Stimulated activated CD4-positive, alpha-beta T cell treated with anti-CD3 and anti-CD28 coated beads, TNF-alpha, amount 100 ng/mL, for 24 hours (primary cell): ENCODE measurements at regions not wholly inside any gene's neighbourhood (a gene's known extent, or its start where the extent isn't known, plus 50 kb on each side); places are given as distances from the start of the nearest gene placed in this dataset.
"Not testable (repeated sequence)": the region's sequence is repeated elsewhere in the genome, so short reads cannot be mapped to it uniquely, and the experiment has no call there.

Experiments used
- DNase-seq, 3 experiments: peaks; one replicate each; pipeline ENCODE4 v3.0.0-alpha.2; 2020; ENCODE audit warnings: low read depth in 3 of 3

DNA sequence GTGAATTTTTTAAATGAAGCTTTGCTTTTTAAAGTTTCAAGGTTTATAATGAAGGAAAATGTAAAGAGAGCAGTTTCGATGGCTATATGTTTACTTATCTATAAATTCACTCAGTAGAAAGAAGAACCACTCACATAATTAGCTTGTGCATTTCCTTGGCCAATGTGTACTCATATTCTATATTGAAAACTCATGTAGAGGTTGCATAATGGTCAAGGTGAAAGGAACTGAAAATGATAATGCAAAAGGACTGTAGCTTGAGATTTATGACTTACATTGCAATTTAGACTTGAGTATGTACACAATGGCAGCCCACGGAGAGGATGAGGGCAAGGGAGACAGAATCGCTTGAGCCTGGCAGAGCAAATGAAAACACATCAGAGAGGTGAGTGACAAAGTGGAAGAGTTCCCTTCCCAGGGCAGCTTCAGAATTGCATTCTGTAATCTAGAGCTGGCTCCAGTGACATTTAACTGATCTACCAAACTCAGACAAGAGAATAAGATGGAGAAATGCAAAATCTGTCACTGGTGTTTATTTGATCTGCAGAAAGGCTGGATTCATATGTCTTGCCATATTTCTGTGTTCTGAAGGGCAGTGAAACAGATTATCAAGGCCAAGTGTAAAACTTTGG lies 191.8 kb downstream of the TMEM200A start:
- DNase-seq, result no peak

DNA sequence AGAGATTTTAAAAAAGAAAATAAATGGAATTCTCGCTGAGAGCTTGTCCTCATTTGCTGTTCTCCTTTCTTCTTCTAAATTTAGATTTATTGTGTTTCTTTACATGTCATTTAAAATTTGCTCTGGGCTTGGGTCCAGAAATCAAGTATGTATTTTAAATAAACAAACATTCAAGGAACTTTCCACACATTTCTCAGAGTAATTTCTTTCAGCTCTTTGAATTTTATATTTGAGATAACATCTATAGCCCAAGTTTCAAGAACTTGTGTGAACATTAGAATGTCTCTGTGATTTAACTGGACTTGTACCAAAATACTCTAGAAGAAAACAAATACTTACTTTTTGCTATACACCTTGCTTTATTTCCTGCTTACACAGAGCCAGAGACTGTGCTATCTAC lies 192.3 kb downstream of the TMEM200A start:
- DNase-seq, result no peak

DNA sequence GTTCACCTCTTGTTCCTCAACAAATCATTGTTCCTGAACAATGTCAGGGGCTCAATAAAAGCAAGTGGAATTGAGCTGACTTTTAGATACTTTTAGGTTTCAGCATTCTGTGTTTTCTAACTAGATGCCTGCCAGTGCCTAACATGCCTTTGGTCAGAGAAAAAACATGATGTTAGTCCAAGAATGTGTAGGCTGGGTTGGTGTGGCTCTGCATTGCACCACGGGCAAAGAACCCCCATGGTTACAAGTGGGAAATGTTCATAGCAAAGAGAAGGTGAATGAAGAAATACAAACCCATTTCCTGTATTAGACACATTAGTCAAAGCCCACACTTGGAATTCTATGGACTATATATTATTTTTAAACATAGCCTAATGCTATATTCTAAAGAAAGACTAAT lies 193.3 kb downstream of the TMEM200A start:
- no peak for DNase-seq

DNA sequence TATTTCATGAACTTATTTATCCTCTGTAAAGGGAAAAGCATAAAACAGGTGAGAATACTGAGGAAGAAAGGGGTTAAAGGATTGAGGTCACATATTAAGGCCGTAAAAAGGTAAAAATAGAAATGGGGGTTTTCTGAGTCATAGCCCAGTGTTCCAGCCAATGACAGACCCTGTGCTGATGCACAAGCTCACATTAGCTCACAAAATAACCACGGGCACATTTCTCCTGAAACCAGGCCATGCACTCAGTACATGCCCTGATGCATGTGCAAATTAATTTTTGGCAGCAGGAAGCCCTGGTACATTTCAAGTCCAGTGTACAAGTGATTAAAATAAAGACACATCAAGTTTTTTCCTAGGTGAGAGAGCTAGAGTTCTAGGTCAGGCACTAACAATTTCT lies 194.4 kb downstream of the TMEM200A start:
- DNase-seq, result no peak

DNA sequence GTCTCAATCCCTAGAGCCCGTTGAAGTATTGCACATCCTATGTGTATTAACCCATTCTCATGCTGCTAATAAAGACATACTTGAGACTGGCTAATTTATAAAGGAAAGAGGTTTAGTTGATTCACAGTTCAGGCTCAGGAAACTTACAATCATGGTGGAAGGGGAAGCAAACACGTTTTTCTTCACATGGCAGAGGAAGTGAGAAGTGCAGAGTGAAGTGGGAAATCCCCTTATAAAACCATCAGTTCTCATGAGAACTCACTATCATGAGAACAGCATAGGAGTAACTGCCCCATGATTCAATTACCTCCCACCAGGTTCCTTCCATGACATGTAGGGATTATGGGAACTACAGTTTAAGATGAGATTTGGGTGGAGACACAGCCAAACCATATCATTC lies 195.3 kb downstream of the TMEM200A start:
- DNase-seq, result not testable (repeated sequence)

DNA sequence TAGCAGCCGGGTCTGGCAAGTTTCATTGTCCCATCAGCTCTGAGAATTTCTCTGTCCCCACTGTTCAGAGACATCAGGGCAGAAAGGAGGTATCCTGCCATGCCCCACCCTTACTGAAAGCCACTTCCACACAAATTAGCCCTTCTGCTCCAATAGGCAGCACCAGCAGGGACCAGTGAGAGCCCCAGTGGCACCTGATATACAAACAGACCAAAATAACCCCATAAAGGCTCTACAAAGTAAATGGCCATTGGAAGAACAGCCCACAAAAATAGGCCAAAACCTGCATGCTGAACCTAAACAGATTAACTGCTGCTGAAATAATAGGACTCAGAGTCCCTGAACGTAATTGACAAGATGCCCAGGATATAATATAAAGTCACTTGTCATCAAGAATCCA lies 199.9 kb downstream of the TMEM200A start:
- no peak for DNase-seq

DNA sequence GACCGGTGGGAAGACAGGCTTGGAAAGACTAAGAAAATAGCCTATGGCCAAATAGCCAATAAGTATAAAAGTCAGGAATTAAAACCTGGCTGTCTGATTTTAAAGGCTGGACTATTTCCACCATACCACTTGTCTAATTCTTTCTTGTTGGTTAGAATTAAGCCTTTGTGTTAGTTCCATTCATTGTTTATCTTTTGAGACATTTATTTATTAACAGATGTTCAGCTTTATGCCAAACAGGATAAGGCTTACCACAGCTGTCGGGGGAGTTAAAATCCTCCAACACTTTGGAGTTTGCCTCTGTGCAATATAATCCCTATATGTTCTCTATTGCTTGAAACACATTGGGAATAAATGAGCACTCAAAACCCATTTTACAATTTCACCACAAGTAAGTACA lies 208.3 kb downstream of the TMEM200A start:
- no peak for DNase-seq

DNA sequence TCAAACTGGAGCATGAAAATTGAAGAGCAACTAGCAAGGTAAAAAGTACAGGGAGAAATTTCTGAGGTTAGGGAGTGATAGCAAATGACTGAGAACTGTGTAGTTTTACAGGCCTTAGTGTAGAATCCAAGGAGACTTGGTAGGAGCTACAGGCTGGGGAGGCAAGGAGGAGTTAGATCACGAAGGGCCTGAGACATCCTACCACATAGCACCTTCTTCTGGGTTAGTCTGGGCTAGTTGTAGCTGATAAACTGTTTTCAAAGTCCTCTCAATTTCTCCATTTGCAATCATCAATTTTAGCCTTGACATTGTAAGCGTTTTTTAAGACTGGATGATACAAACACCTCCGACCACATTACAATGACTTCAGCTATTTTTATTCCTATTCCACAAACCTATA lies 209.7 kb downstream of the TMEM200A start:
- DNase-seq, result no peak

DNA sequence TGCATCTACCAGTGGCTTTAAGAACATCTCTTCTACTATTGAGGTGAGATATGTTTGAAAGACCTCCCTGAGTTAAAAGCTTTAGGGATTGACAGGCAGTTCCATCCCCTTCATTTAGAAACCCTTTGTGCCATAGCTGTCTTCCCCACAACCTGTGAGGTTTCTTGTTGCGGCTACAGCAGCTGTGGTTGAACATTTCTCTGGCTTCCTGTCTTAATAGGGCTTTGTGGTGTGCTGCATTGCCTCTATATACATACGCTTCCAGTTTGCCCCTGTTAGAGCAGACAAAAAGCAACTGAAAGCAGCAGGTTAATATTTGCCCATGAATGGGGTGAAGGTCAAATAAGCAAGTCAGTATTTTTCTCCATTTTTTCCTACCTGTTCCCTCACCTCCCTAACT lies 210.2 kb downstream of the TMEM200A start:
- DNase-seq, result peak; percentile 3 to 30 (median 12)

DNA sequence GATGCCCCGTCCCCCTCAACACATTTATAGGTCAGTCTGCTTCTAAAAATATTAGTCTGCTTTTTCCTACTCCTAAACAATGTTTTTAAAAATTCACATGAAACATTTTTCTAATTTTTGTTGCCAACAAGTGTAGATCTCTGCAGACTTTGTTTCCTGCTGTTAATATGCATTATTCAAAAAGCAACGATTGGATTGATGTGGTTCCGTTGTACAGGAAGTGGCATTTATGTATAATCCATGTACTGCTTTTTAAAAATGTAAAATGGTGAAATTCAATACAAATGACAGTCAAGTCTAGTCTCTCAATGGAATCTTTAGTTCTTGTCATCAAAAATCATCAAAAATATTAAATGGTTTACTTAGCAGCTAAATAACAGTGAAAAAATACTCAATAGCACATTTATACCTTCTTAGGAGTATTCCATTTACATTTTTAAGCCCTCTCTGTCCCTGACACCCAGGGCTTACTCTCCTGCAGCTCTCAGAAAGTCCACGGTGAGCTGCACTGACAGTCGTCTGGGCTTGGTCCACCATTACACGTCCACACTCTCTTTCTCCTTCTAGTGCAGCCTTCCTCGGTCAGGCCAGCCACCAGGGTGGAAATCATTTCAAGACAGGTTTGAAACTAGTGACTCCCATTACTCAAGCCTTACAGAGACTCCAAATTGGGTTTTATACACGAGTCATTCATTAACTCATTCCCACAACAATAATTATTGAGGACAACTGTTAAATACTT lies 211.5 kb downstream of the TMEM200A start:
- no peak for DNase-seq

DNA sequence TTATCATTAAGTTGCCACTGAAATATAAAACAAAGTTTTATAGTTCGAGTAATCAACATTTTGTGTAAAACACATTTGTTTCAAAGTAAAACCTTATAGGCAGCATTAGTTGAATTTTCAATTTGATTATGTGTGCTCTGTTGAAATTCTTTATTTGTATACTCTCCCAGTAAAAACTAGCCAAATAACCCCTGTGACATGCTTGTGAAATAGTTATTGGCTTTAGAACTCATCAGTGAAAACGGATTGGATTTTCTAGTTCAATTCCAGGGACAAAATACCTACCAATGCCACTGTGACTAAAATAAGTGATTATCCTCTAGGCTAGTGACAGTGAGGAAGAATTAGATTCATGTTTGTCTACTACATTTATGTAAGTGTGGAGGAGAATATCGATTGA lies 212.9 kb downstream of the TMEM200A start:
- DNase-seq, result no peak

DNA sequence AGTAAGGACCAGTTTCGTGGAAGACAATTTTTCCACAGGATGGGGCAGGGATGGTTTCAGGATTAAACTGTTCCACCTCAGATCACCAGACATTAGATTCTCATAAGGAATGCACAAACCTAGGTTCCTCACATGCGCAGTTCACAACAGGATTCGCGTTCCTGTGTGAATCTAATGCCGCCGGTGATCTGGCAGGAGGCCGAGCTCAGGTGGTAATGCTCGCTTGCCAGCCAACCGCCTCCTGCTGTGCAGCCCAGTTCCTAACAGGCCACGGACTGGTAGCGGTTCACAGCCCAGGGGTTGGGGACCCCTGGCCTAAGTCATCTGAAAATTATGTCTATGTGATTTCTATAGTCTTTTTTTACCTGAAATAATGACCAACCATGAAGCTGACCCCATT lies 217.5 kb downstream of the TMEM200A start:
- DNase-seq, result no peak

DNA sequence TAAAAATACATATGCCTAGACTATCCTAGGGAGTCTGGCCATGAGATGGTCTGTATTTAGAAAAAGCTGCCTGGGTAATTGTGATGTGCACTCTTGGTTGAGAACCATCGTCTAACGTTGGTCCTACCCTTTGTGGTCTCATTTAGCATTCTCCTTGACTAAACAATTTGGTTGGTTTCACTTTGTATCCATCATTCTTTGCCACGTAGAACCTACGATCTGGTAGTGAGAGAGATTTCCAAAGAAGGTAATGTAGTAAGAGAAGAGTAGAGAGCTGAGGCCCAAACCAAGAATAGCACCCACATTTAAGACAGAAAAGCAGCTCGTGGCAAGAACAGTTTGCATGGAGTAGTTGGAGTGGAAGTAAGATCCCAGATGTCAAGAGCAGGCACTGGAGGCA lies 219.8 kb downstream of the TMEM200A start:
- no peak for DNase-seq

DNA sequence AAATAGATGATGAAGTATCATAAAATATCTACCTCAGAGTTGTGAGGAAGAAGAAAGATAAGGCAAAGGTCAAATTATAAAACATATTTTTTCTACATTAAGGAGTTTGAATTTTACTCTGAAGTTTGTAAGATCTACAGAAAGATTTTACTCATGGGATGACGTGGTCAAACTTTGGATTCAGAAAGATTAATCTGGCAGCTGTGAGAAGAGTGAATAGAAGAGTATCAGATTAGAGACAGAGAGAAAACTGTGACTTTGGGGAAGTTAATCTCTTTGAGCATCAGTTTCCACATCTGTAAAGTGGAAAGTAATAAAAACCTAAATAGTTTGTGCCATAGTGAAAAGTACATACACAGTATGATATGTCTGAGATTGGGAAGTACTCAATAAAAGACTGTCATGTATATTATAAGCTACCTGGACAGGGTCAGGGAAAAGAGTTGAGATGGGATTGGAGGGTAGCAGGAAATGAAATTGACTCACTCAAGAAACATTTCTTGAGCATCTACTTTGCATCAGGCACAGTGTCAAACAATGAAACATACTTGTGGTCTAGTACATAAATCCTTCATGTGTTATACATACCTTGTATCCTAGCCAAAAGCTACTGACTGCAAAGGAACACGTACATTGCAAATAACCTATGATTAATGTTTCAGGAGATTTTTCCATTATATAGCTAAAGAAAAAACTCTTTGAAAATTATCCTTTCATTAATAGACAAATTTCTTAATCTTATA lies 222.1 kb downstream of the TMEM200A start:
- no peak for DNase-seq

DNA sequence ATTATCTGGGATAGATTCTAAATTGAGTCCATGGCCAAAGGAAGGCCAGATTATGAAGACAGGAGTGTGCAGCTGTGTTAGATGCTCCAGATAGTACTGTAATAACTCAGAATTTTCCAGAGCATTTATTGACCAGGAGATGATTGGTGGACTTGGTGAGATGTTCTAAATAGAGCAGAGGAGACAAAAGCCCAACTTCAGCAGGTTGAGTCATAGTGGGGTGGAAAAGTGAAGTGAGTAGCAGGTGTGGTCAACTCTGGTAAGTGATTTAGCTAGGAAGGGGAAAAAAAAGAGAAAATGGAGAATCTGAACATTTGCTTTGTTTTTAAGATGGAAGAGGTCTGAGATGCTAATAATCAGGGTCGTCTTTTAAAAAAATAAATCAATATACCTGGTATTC lies 227.4 kb downstream of the TMEM200A start:
- DNase-seq, result no peak

DNA sequence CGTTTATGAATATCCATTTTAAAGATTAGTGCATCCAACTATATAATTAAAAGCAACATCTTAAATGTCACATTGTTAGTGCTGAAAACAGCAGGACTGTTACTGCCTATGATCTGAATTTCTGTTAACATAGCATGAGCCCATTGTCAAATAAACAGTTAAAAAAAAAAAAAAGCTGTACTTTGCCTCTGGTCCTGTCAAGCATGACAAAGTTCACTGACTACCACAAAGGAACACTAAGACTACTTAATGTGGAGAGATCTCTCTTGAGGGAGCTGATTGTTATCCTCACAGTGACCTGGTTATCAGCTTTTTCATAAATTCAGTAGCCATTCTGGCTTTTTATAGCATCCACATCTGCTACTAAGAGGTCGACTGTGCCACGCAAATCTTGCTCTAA lies 228.1 kb downstream of the TMEM200A start:
- no peak for DNase-seq

DNA sequence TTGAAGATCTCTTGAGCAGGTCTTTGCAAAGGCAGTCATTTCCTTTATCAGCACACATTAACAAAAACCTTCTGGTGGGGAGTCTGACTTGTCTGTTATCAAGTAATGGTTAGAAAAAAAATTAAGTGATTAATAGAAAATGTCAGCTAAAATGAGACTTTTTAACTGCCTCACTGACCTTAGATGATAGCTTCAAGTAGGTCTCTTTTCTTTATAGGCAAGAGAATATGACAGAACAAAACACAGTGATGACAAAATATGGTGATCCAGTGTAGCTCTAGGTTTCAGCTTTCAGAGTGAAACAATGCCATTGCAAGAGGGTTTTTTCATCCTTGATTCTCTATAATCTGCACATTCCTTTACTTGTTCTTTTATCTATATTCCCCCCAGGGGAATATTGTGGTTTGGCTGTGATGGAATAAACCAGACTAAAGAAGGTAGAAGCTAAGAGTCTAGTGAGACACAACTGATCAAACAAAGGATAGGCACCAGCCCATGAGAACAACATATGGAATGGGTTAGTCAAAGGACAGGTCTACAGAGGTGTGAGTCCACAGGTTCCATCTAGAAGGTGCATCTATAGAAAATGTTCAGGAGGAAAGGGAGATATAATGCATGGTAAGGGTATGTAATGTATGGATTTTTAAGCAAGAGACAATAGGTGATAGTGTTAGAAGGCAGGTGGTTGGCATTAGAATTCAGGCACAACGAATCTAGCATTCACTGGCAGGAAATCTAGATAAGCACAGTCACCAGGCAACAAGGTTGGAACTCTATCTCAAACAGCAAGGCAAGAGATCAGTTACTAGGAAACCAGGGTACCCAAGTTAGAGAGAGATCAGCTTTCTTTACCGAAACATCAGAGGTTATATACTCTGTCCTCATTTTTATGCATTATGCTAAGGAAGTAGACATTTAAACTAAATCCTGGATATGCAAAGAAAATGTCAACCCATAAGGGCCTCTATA lies 228.9 kb upstream of the SMLR1 start:
- DNase-seq, result no peak

DNA sequence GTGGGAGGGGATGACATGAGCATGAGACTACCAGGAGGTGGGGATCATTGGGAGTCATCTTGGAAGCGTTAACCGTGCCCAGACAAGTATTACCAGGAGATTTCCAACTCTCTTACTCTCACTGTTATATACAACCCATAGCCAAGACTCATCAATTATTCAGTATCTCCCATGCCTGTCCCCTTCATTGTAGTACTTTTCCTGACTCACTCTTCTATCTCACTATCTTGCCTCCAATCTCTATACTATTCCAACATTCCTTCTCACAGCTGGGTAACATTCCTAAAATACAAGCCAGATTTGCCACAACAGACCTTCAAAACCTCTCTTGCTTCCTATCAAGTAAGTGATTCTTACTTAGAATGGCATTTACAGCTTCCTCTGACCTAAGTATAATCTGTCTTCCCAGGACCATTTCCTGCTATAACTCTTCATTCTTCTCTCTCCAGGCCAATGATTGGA lies 226.3 kb upstream of the SMLR1 start:
- no peak for DNase-seq

DNA sequence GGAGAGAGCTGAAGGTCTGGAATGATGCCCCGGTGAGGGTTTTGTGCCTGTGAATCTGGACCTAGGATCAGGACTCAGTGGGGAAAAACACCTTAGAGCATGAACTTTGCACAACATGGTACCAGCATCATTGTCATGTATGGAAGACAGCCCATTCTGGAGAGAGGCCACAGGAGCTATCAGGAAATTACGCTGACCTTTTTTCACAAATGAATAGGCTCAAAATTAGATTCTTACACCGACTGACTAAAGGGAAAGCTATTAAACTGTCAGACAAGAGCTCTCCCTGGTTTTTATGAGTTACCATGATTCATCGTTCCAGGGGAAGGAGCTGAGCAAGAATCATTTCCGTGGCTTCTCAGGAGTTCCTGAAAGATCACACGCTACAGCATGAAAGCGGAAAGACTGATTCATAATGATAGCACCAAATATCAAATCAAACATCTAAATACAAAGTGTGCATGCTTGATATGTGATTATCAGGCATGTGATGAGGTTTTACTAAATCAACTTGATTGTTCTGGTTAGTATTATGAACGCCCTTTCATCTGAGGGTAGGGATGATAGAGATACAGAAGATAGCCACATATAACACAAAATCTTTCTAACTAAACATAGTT lies 224.9 kb upstream of the SMLR1 start:
- DNase-seq, result peak in 2 of 3 experiments; percentile 13 to 15

DNA sequence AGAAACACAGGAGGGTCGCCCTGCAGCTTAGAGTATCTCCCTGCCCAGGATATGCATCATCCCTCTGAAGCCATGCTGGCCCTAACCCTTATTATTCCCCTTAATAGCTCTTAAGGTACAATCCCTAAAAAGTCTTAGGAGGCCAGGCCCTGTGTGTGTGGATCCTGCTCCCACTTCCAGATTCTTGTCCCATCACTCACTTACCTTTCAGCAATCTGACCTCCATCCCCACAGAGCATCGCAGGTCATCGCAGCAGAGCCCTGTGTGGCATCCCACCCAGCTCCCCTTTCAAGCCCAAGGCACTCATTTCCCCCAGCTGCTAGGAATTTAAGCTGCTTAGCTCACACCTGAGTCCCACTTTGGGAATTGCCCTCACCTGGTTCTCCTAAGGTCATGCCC lies 223.8 kb upstream of the SMLR1 start:
- DNase-seq, result no peak

DNA sequence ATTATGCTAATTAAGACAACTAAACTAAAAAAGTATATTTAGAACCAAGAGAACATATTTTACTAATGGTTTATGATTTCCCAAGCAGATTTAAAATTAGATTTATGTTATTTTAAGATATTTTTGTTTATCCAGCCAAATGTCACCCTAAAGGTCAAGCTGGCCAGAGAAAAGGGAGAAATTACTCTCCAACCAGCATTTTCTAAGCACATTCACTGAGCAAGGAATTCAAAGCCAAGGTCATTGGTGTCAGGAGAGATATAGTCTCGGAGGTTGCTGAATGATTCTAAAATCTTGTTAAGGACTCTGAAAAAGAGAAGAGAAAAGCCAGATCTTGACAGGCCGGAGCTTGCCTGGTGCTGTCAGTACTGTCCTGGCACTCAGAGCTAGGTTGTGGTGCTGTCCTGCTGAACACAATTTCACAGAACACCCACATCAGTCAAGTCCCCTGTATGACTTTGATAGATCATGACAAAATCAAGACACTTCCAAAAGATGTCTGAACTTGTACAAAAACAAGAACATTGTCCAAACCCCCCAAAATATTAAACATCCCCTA lies 222.3 kb upstream of the SMLR1 start:
- DNase-seq, result no peak
